NCI-H524 treated with DMSO at 0.1 percent for 48 hours (cell line): ENCODE measurements at regions not wholly inside any gene's neighbourhood (a gene's known extent, or its start where the extent isn't known, plus 50 kb on each side); places are given as distances from the start of the nearest gene placed in this dataset.
"Not testable (repeated sequence)": the region's sequence is repeated elsewhere in the genome, so short reads cannot be mapped to it uniquely, and the experiment has no call there.

Experiments used
- DNase-seq: peaks from one replicate; lab custom pipeline; 2025; lab: John Stamatoyannopoulos, UW

- DNase-seq: no peak
These were observed 134.9 kb upstream of the TOP1 start for GRCh38 chr20:40893610-40894236.

- DNase-seq: no peak
These were observed 134.4 kb upstream of the TOP1 start for GRCh38 chr20:40894237-40894630.

- no peak for DNase-seq
These were observed 133.4 kb upstream of the TOP1 start for GRCh38 chr20:40895182-40895581.

GRCh38 chr20:40896814-40897700 is 131.6 kb upstream of the TOP1 start:
- peak; percentile 74 for DNase-seq

GRCh38 chr20:40899344-40899743 is 129.3 kb upstream of the TOP1 start:
- no peak for DNase-seq

GRCh38 chr20:40900666-40901215 is 127.9 kb upstream of the TOP1 start:
- DNase-seq: no peak

- no peak for DNase-seq
These were observed 126.0 kb upstream of the TOP1 start for GRCh38 chr20:40902661-40903060.

- DNase-seq: no peak
These were observed 120.3 kb upstream of the TOP1 start for GRCh38 chr20:40908309-40908708.

GRCh38 chr20:40909489-40909888 is 119.1 kb upstream of the TOP1 start:
- DNase-seq: not testable (repeated sequence)

- DNase-seq: not testable (repeated sequence)
These were observed 118.2 kb upstream of the TOP1 start for GRCh38 chr20:40910436-40910835.

- not testable (repeated sequence) for DNase-seq
These were observed 117.5 kb upstream of the TOP1 start for GRCh38 chr20:40911152-40911551.

GRCh38 chr20:40913224-40914185 is 115.1 kb upstream of the TOP1 start:
- DNase-seq: no peak

GRCh38 chr20:40915756-40916155 is 112.9 kb upstream of the TOP1 start:
- no peak for DNase-seq

GRCh38 chr20:40916276-40916675 is 112.3 kb upstream of the TOP1 start:
- no peak for DNase-seq

GRCh38 chr20:40920291-40920690 is 108.3 kb upstream of the TOP1 start:
- DNase-seq: no peak

- no peak for DNase-seq
These were observed 105.8 kb upstream of the TOP1 start for GRCh38 chr20:40922865-40923264.

GRCh38 chr20:40925829-40926510 is 102.7 kb upstream of the TOP1 start:
- no peak for DNase-seq

- DNase-seq: no peak
These were observed 101.7 kb upstream of the TOP1 start for GRCh38 chr20:40926928-40927327.

- DNase-seq: no peak
These were observed 98.1 kb upstream of the TOP1 start for GRCh38 chr20:40930561-40930960.

GRCh38 chr20:40931410-40932044 is 97.1 kb upstream of the TOP1 start:
- no peak for DNase-seq

GRCh38 chr20:40932436-40932835 is 96.2 kb upstream of the TOP1 start:
- no peak for DNase-seq
